Ishikawa (cell line): ENCODE measurements at regions not wholly inside any gene's neighbourhood (a gene's known extent, or its start where the extent isn't known, plus 50 kb on each side); places are given as distances from the start of the nearest gene placed in this dataset.

ENCODE experiments used
- CEBPB ChIP-seq: IDR thresholded peaks from 2 replicates; pipeline ENCODE4 v1.6.1; 2012
- CREB1 ChIP-seq: IDR thresholded peaks from 2 replicates; pipeline ENCODE4 v1.6.1; 2012; ENCODE audit warnings: low read depth
- EGR1 ChIP-seq: IDR thresholded peaks from 2 replicates; pipeline ENCODE4 v1.6.1; 2012
- EP300 ChIP-seq: IDR thresholded peaks from 2 replicates; pipeline ENCODE4 v1.6.1; 2012; ENCODE audit warnings: borderline replicate concordance
- FOXM1 ChIP-seq: IDR thresholded peaks from 2 replicates; pipeline ENCODE4 v1.6.1; 2012; ENCODE audit warnings: low read depth, borderline replicate concordance
- MAX ChIP-seq: IDR thresholded peaks from 2 replicates; pipeline ENCODE4 v1.6.1; 2012
- NFIC ChIP-seq: IDR thresholded peaks from 2 replicates; pipeline ENCODE4 v1.6.1; 2012
- RAD21 ChIP-seq: IDR thresholded peaks from 2 replicates; pipeline ENCODE4 v1.6.1; 2012; ENCODE audit warnings: low read depth
- TAF1 ChIP-seq: IDR thresholded peaks from 2 replicates; pipeline ENCODE4 v1.6.1; 2012; ENCODE audit warnings: low read depth, mild to moderate bottlenecking
- TCF12 ChIP-seq: IDR thresholded peaks from 2 replicates; pipeline ENCODE4 v1.6.1; 2012; ENCODE audit warnings: low read depth
- TEAD4 ChIP-seq: IDR thresholded peaks from 2 replicates; pipeline ENCODE4 v1.6.1; 2012
- YY1 ChIP-seq: IDR thresholded peaks from 2 replicates; pipeline ENCODE4 v1.6.1; 2012; ENCODE audit warnings: low read depth
- ZBTB7A ChIP-seq: IDR thresholded peaks from 2 replicates; pipeline ENCODE4 v1.6.1; 2012; ENCODE audit warnings: low read depth
- TF ChIP-seq, protein P1 (sequence below): IDR thresholded peaks from 2 replicates; pipeline ENCODE4 v1.6.1; 2012
- TF ChIP-seq, protein P2 (sequence below): IDR thresholded peaks from 2 replicates; pipeline ENCODE4 v1.6.1; 2012; ENCODE audit warnings: low read depth, mild to moderate bottlenecking

DNA sequence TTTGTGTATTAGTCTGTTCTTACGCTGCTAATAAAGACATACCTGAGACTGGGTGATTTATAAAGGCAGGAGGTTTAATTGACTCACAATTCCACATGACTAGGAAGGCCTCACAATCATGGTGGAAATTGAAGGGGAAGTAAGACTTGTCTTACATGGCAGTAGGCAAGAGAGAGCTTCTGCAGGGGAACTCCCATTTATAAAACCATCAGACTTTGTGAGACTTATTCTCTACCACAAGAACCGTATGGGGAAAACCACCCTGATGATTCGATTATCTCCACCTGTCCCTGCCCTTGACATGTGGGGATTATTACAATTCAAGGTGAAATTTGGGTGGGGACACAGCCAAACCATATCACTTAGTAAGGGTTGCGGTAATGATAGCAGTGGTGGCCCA, 833.1 kb downstream of the FLRT2 start:
- TF ChIP-seq, protein P1, sequence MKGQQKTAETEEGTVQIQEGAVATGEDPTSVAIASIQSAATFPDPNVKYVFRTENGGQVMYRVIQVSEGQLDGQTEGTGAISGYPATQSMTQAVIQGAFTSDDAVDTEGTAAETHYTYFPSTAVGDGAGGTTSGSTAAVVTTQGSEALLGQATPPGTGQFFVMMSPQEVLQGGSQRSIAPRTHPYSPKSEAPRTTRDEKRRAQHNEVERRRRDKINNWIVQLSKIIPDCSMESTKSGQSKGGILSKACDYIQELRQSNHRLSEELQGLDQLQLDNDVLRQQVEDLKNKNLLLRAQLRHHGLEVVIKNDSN: no peak
- no peak for TF ChIP-seq EGR1
- no peak for TF ChIP-seq TEAD4
- TF ChIP-seq EP300: no peak
- TF ChIP-seq TCF12: no peak
- TF ChIP-seq NFIC: no peak
- no peak for TF ChIP-seq RAD21
- TF ChIP-seq, protein P2, sequence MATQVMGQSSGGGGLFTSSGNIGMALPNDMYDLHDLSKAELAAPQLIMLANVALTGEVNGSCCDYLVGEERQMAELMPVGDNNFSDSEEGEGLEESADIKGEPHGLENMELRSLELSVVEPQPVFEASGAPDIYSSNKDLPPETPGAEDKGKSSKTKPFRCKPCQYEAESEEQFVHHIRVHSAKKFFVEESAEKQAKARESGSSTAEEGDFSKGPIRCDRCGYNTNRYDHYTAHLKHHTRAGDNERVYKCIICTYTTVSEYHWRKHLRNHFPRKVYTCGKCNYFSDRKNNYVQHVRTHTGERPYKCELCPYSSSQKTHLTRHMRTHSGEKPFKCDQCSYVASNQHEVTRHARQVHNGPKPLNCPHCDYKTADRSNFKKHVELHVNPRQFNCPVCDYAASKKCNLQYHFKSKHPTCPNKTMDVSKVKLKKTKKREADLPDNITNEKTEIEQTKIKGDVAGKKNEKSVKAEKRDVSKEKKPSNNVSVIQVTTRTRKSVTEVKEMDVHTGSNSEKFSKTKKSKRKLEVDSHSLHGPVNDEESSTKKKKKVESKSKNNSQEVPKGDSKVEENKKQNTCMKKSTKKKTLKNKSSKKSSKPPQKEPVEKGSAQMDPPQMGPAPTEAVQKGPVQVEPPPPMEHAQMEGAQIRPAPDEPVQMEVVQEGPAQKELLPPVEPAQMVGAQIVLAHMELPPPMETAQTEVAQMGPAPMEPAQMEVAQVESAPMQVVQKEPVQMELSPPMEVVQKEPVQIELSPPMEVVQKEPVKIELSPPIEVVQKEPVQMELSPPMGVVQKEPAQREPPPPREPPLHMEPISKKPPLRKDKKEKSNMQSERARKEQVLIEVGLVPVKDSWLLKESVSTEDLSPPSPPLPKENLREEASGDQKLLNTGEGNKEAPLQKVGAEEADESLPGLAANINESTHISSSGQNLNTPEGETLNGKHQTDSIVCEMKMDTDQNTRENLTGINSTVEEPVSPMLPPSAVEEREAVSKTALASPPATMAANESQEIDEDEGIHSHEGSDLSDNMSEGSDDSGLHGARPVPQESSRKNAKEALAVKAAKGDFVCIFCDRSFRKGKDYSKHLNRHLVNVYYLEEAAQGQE: no peak
- no peak for TF ChIP-seq YY1
- no peak for TF ChIP-seq FOXM1
- TF ChIP-seq ZBTB7A: no peak
- TF ChIP-seq MAX: no peak
- TF ChIP-seq CEBPB: no peak
- TF ChIP-seq TAF1: no peak
- TF ChIP-seq CREB1: no peak

GRCh38 chr14:86357876-86358275, 827.9 kb downstream of the FLRT2 start:
- TF ChIP-seq TCF12 (no peak), TAF1 (no peak), NFIC (no peak), EP300 (no peak), EGR1 (no peak), MAX (no peak), FOXM1 (no peak), CEBPB (no peak), RAD21 (no peak), ZBTB7A (no peak), CREB1 (no peak), YY1 (no peak), TEAD4 (no peak)
- TF ChIP-seq, protein P2: no peak
- TF ChIP-seq, protein P1: no peak

DNA sequence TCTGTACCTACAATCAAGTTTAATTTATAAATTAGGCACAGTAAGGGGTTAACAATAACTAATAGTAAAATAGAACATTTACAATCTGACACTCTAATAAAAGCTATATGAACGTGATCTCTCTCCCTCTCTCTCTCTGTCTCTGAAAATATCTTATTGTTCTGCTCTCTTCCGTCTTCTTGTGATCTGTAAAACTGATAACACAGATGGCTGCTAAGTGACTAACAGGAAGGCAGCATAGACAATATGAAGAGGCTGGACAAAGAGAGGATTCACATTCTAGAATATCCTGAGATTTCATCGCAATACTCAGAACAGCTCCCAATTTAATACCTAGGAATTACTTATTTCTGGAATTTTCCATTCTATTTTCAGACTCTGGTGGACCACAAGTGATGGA, 827.2 kb downstream of the FLRT2 start:
- TF ChIP-seq CREB1 (no peak), EP300 (no peak), RAD21 (no peak), CEBPB (no peak), MAX (no peak), TEAD4 (no peak), NFIC (no peak), TCF12 (no peak), FOXM1 (no peak), TAF1 (no peak), YY1 (no peak), EGR1 (no peak), ZBTB7A (no peak)
- TF ChIP-seq, protein P1: no peak
- TF ChIP-seq, protein P2: no peak

DNA sequence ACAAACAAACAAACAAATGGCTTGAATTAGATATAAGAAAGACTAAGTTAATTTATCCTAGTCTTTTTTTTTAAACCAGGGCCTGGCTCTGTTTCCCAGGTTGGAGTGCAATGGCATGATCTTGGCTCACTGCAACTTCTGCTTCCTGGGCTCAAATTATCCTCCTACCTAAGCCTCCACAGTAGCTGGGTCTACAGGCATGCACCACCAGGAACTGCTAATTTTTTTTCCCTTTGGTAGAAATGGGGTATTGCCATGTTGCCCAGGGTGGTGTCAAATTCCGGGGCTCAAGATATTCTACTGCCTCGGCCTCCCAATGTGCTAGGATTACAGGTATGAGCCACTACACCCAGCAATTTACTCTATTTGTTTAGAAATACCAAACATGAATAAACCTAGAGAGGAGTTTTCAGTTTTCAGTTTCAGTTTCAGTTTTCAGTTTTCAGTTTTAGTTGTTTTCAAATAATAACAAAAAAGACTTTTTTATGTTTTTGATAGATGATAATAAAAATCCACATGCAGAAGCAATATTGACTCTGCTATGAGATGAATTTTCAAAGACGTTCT, 817.0 kb downstream of the FLRT2 start:
- TF ChIP-seq TEAD4 (no peak), FOXM1 (no peak), MAX (no peak), CEBPB (no peak), EP300 (no peak), TCF12 (no peak), YY1 (no peak)
